ENCODE measurements at regions not wholly inside any gene's neighbourhood (a gene's known extent, or its start where the extent isn't known, plus 50 kb on each side); places are given as distances from the start of the nearest gene placed in this dataset.
"Not testable (repeated sequence)": the region's sequence is repeated elsewhere in the genome, so short reads cannot be mapped to it uniquely, and the experiment has no call there.

DNA sequence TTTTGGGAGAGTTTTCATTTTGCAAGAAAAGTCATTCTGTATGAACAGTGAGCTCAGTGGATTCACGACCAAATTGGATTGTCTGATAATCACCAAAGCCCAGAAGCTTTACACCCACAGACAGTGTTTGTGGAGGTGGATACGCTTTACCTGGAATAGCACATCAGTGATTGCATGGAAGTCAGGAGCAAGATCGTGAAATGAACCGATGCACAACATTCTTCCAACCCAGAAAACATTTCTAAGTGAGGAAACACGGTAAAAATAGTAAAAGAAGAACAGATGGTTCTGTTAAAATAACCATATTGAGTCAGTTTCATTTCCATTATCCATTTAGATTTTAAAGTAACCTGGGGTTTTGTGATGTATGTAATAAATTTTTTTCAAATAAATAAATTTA is 478.2 kb upstream of the PFKP start:
- Mint-ChIP-seq H3K4me1 (ENCODE audit: low read depth) (no peaks in the 10 kb centered on the region), H3K4me3 (no peak overlapping the region), H3K27ac (no peak overlapping the region), H3K9me3 (no peaks in the 10 kb centered on the region), H3K36me3 (ENCODE audit: low read depth) (no peaks in the 10 kb centered on the region), H3K27me3 (ENCODE audit: low read depth) (peaks cover 6% of the 10 kb centered on the region)
- DNase-seq, result no peak
- CTCF ChIA-PET, result no interaction called here
- intact Hi-C loops (cut with micrococcal nuclease), result no loop called here

DNA sequence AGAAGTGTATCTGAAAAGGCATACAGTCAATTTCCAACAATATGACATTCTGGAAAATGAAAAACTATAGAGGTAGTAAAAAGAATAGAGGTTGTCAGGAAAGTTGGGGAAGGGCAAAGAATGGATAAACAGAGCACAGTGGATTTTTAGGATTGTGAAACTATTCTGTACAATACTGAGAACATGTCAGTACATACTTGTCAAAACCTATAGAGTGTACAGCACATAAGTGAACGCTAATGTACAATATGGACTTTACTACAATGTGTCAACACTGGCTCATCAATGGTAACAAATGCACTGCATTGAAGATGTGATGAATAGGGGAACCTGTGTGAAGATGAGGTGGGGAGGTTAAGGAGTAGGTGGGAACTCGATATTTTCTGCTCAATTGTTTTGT is 483.0 kb upstream of the PFKP start:
- CTCF ChIA-PET, result no interaction called here
- Mint-ChIP-seq H3K27ac (no peak overlapping the region), H3K4me3 (no peak overlapping the region), H3K27me3 (ENCODE audit: low read depth) (peaks cover 2% of the 10 kb centered on the region), H3K9me3 (no peaks in the 10 kb centered on the region), H3K36me3 (ENCODE audit: low read depth) (no peaks in the 10 kb centered on the region), H3K4me1 (ENCODE audit: low read depth) (no peaks in the 10 kb centered on the region)
- DNase-seq, result no peak
- intact Hi-C loops (cut with micrococcal nuclease), result no loop called here

DNA sequence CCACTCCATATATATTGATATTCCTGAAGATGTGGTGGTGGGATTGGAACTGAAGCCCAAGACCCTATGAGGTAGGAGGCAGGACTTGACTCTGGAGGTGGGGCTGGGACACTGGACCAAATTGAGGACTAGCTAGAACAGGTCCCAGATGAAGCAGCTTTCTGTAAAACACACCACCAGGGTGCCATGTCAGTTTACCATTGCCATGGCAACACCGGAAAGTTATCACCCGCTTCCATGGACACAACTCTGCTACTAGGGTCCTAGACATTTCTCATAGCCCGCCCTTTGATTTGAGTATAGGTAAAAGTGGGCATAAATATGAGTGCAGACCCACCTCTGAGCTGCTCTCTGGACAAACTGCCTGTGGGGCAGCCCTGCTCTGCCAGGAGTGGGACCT is 490.5 kb upstream of the PFKP start:
- no peaks in the 10 kb centered on the region for H3K36me3 Mint-ChIP-seq (ENCODE audit: low read depth)
- H3K4me3 Mint-ChIP-seq, result no peak overlapping the region
- no peak for DNase-seq
- H3K4me1 Mint-ChIP-seq (ENCODE audit: low read depth), result no peaks in the 10 kb centered on the region
- H3K27ac Mint-ChIP-seq, result no peak overlapping the region
- peaks cover 12% of the 10 kb centered on the region for H3K27me3 Mint-ChIP-seq (ENCODE audit: low read depth)
- H3K9me3 Mint-ChIP-seq, result no peaks in the 10 kb centered on the region
- CTCF ChIA-PET, result no interaction called here
- intact Hi-C loops (cut with micrococcal nuclease), result no loop called here

DNA sequence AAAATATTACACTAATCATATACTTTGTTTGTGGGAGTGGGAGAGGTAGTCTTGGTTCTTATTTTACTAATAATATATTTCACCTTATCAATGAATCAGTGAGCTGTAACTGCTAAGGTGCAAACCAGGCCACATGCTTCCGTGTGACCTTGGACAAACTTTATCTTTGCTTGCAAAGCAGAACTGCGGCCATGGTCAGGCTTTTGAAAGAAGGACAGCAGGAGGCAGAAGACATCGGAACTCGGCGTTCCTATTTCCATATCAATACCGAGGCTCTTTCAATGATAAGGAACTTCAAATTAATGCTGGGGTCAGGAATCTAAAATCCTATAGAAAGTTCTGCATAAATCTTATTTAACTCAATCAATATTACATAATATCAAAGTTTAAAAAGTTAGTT is 491.9 kb upstream of the PFKP start:
- CTCF ChIA-PET, result no interaction called here
- Mint-ChIP-seq H3K4me3 (no peak overlapping the region), H3K9me3 (no peaks in the 10 kb centered on the region), H3K4me1 (ENCODE audit: low read depth) (no peaks in the 10 kb centered on the region), H3K36me3 (ENCODE audit: low read depth) (no peaks in the 10 kb centered on the region), H3K27me3 (ENCODE audit: low read depth) (peaks cover 12% of the 10 kb centered on the region), H3K27ac (no peak overlapping the region)
- no peak for DNase-seq
- intact Hi-C loops (cut with micrococcal nuclease), result no loop called here

DNA sequence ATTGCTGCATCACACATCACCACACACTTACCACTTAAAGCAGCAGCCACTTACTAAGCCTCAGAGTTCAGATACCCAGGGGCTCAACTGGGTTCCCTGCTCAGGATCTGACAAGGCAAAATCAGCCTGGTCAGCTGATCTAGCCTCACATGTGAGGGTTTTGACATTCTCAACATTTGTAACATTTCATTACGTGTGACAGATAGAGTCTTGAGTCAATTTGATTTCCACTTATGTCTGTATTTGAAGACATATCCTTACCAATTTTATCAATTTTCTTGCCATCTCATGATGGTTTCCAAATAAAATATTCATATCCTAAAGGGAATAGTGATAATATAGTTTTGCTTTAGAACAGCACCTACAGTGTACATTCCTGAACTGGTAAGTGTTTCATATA is 494.7 kb upstream of the PFKP start:
- CTCF ChIA-PET, result no interaction called here
- no peak overlapping the region for H3K4me3 Mint-ChIP-seq

DNA sequence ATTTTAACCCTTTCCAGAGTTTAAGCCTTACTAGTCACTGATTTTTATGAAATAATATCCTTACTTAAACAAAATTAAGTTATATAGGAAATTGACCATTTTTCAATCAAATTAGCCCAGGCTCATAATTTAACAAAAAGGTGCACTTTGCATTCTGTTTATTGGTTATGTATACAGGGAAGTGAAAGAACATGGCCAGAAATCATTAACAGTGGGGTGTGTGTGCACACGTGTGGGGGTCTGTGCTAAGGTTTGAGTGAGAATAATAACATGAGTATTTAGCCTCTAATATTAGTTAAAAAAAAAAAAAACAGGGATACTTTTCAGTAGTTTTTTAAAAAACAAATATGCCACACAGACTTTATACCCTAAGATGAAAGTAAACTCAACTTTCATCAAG is 510.5 kb upstream of the PFKP start:
- intact Hi-C loops (cut with micrococcal nuclease), result no loop called here
- Mint-ChIP-seq H3K36me3 (ENCODE audit: low read depth) (no peaks in the 10 kb centered on the region), H3K4me3 (no peak overlapping the region), H3K27me3 (ENCODE audit: low read depth) (peaks cover 6% of the 10 kb centered on the region), H3K9me3 (no peaks in the 10 kb centered on the region), H3K27ac (no peak overlapping the region), H3K4me1 (ENCODE audit: low read depth) (no peaks in the 10 kb centered on the region)
- DNase-seq, result no peak
- CTCF ChIA-PET, result no interaction called here

More for the DNA sequence above, 494.7 kb upstream of the PFKP start:
- Mint-ChIP-seq H3K27ac (no peak overlapping the region), H3K36me3 (ENCODE audit: low read depth) (no peaks in the 10 kb centered on the region), H3K27me3 (ENCODE audit: low read depth) (peaks cover 8% of the 10 kb centered on the region), H3K9me3 (no peaks in the 10 kb centered on the region), H3K4me1 (ENCODE audit: low read depth) (no peaks in the 10 kb centered on the region)
- intact Hi-C loops (cut with micrococcal nuclease), result no loop called here
- DNase-seq, result no peak

DNA sequence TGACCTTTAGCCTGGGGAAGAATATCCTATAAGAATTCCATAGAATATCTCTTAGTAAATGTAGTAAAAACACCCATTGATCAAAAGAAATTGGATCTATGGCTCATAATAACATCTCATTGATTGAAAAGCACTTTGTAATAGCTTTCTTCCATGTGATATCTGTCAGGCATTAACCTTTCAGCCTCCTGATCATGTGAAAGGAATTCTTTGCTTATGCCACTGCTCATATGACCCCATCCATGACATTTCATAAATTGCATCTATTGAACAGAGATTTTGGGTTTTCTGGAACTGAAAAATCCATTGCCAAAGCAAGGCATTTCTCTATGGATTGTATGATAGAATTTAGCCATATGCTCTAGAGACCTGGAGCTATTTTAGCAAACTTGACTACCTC is 519.3 kb upstream of the PFKP start:
- CTCF ChIA-PET, result no interaction called here
- no peak for DNase-seq
- Mint-ChIP-seq H3K4me1 (ENCODE audit: low read depth) (no peaks in the 10 kb centered on the region), H3K27me3 (ENCODE audit: low read depth) (no peaks in the 10 kb centered on the region), H3K9me3 (no peaks in the 10 kb centered on the region), H3K4me3 (no peak overlapping the region), H3K36me3 (ENCODE audit: low read depth) (no peaks in the 10 kb centered on the region), H3K27ac (no peak overlapping the region)
- intact Hi-C loops (cut with micrococcal nuclease), result no loop called here

DNA sequence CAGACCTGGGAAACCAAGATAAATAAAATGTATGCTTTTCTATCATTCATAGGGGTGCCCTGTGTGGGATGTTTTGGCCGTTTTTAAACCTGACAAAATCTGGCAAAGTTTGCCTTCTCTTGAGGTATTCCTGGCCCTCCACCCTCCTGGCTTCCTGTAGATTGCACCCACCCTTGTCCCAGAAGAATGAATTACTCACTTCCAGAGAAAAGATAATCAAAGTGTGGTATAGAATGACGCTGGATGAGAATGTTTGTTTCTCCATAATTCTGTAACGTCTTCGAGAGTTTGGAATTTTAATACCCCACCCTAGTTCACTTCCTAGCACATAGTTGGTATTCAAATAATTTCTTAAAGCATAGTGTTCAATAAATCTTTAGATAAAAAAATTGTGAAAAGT is 519.7 kb upstream of the PFKP start:
- DNase-seq, result no peak
- H3K36me3 Mint-ChIP-seq (ENCODE audit: low read depth), result no peaks in the 10 kb centered on the region
- no peak overlapping the region for H3K4me3 Mint-ChIP-seq
- no peaks in the 10 kb centered on the region for H3K9me3 Mint-ChIP-seq
- H3K27me3 Mint-ChIP-seq (ENCODE audit: low read depth), result no peaks in the 10 kb centered on the region
- H3K4me1 Mint-ChIP-seq (ENCODE audit: low read depth), result no peaks in the 10 kb centered on the region
- H3K27ac Mint-ChIP-seq, result no peak overlapping the region
- intact Hi-C loops (cut with micrococcal nuclease), result no loop called here
- CTCF ChIA-PET, result no interaction called here

DNA sequence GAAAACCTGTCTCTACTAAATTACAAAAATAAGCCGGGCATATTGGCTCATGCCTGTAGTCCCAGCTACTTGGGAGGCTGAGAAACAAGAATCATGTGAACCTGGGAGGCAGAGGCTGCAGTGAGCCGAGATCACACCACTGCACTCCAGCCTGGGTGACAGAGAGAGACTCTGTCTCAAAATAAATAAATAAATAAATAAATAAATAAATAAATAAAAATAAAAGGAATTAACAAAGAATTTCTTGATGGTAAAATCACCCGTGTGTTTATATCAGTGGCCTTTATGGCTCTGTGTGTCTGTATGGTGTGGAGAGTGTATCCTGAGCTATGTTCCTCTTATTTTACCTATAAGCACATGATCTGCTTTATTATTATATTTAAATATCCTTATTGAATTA is 520.5 kb upstream of the PFKP start:
- H3K27me3 Mint-ChIP-seq (ENCODE audit: low read depth); intact Hi-C loops (cut with micrococcal nuclease); H3K4me1 Mint-ChIP-seq (ENCODE audit: low read depth); H3K9me3 Mint-ChIP-seq; H3K27ac Mint-ChIP-seq; H3K4me3 Mint-ChIP-seq; DNase-seq; H3K36me3 Mint-ChIP-seq (ENCODE audit: low read depth); CTCF ChIA-PET: not testable (repeated sequence)

DNA sequence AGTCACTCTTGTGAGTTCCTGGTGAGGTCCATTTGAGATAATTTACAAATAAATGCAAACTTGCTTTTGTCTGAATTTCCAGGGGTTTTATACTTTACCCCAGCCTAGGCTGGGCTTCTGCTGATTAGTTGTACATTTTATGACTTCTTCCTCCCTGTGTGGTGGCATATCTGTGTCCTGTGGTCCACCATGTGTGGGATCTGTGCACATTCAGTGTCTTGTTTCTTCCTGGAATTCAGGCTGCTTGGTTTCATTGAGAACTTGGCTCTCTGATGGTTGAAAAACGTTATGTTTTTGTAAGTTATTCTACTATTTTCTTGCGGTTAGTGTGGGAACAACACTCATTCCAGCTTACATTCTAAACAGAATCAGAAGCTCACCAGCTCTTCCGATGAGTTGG is 523.4 kb upstream of the PFKP start:
- intact Hi-C loops (cut with micrococcal nuclease), result no loop called here
- no peaks in the 10 kb centered on the region for H3K9me3 Mint-ChIP-seq
- DNase-seq, result no peak
- no peak overlapping the region for H3K27ac Mint-ChIP-seq
- no peaks in the 10 kb centered on the region for H3K36me3 Mint-ChIP-seq (ENCODE audit: low read depth)
- CTCF ChIA-PET, result no interaction called here
- H3K27me3 Mint-ChIP-seq (ENCODE audit: low read depth), result no peaks in the 10 kb centered on the region
- H3K4me3 Mint-ChIP-seq, result no peak overlapping the region
- H3K4me1 Mint-ChIP-seq (ENCODE audit: low read depth), result peaks cover 4% of the 10 kb centered on the region

DNA sequence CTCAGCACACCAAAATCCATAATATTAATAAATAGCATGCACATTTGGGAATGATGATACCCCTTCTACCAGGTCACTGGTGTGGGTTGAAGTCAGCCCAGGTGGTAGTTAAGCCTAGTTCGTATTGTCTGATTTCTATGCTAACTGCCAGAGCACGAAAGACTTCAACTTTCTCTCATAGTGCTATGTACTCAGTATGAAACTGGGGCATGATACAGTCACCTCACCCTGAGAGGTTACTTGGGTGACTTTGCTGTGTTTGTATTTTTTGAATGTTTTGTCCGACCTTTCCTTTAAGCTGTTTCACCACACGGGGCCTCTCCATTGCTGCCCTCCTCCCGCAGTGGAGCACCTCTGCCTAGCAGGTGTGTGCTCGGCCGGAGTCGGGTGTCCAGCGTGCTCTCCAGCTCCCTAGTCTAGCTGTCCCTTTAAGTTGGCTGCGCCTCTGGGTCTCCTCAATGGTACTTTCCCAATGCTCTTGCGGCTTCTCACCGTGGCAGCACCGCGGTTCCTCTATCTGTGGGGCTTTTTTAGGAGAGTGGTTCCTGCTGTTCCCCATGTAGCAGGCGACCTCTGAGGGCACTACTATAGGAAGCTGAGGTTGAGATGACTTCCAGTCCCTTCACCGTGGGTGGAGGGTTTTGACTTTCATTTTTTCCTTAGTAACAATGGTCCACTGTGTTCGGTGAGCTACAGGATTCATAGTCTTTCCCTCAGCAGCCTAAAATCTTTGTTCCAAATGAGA is 524.0 kb upstream of the PFKP start:
- Mint-ChIP-seq H3K4me3 (no peak overlapping the region), H3K4me1 (ENCODE audit: low read depth) (peaks cover 4% of the 10 kb centered on the region), H3K9me3 (no peaks in the 10 kb centered on the region), H3K27me3 (ENCODE audit: low read depth) (no peaks in the 10 kb centered on the region), H3K27ac (no peak overlapping the region), H3K36me3 (ENCODE audit: low read depth) (no peaks in the 10 kb centered on the region)
- no peak for DNase-seq
- CTCF ChIA-PET, result interaction anchor here (0.7 kb wide), 1 partner anchor 702 kb away, joined by 3 read pairs; no protein-coding TSS in a partner anchor
- intact Hi-C loops (cut with micrococcal nuclease), result no loop called here

DNA sequence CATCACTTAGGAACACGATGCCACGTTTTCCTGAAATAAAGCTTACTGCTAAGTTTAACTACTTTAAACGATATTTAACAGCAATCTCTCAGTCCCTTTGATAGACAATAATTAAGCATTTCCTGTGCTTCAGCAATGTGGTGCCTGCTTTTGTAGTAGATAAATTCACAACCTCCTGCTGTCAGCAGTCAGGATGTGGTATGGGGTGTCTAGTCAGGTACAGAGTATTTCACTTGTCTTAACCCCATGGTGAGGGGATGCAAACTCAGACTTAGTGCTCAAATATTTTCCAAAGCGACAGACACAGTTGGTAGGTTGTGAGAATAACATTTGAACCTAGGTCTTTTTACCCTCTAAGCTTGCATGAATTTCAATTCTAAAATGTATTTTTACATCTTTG is 526.2 kb upstream of the PFKP start:
- no peak overlapping the region for H3K27ac Mint-ChIP-seq
- DNase-seq, result no peak
- CTCF ChIA-PET, result no interaction called here
- H3K27me3 Mint-ChIP-seq (ENCODE audit: low read depth), result no peaks in the 10 kb centered on the region
- H3K4me1 Mint-ChIP-seq (ENCODE audit: low read depth), result peaks cover 4% of the 10 kb centered on the region
- no peaks in the 10 kb centered on the region for H3K9me3 Mint-ChIP-seq
- intact Hi-C loops (cut with micrococcal nuclease), result no loop called here
- no peaks in the 10 kb centered on the region for H3K36me3 Mint-ChIP-seq (ENCODE audit: low read depth)
- no peak overlapping the region for H3K4me3 Mint-ChIP-seq

DNA sequence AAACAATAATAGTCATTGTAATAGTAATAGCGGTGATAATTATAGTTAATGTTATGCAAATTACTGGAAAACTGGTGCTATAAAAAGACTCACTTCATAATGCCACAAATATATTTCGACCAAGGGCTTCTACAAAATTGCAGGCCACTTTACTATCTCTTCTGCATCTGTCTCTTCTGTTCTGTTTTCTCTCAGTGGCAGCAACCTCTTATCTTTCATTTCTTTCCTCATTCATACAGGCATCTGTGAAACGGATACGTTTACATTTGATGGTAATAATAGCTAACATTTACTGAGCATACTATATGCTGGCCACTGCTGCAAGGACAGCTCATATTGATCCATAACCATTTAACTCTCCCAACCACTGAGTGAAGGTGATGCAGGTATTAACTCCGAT is 537.4 kb upstream of the PFKP start:
- Mint-ChIP-seq H3K4me3 (no peak overlapping the region), H3K9me3 (no peaks in the 10 kb centered on the region), H3K27me3 (ENCODE audit: low read depth) (peaks cover 3% of the 10 kb centered on the region), H3K36me3 (ENCODE audit: low read depth) (no peaks in the 10 kb centered on the region), H3K4me1 (ENCODE audit: low read depth) (no peaks in the 10 kb centered on the region), H3K27ac (no peak overlapping the region)
- no peak for DNase-seq
- CTCF ChIA-PET, result no interaction called here
- intact Hi-C loops (cut with micrococcal nuclease), result no loop called here

DNA sequence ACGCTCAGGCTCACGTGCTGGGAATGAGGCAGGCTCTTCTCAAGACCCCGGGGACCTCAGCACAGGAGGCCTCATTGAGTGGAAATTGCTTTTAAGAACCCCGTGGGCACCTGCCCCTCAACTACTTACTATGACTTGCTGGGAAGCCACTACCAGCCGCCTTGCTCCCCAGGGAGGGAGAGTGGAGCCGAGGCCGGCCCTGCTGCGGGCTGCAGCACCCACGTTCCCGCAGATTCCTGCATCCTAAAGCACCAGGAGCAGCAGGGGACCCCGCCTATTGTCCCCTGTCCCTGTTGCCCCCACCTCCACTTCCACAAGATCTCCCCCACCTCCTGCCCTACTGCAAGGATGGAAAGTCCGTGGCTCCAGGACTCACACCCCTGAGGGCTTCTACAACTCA is 541.6 kb upstream of the PFKP start:
- Mint-ChIP-seq H3K27me3 (ENCODE audit: low read depth) (no peaks in the 10 kb centered on the region), H3K4me3 (no peak overlapping the region), H3K27ac (no peak overlapping the region), H3K9me3 (no peaks in the 10 kb centered on the region), H3K36me3 (ENCODE audit: low read depth) (no peaks in the 10 kb centered on the region), H3K4me1 (ENCODE audit: low read depth) (no peaks in the 10 kb centered on the region)
- intact Hi-C loops (cut with micrococcal nuclease), result no loop called here
- no peak for DNase-seq
- CTCF ChIA-PET, result no interaction called here

Measured in activated naive CD4-positive, alpha-beta T cell treated with anti-CD3 and anti-CD28 coated beads for 36 hours (primary cell).